SU-DHL-6 (cell line): ENCODE measurements at regions not wholly inside any gene's neighbourhood (a gene's known extent, or its start where the extent isn't known, plus 50 kb on each side); places are given as distances from the start of the nearest gene placed in this dataset.

Experiments
- EZH2phosphoT487 ChIP-seq: fragments of 200-600 bp; sonication (generic), shearing (Covaris generic); conservative IDR thresholded peaks from 2 replicates; pipeline ENCODE4 v1.6.1; 2018; ENCODE audit warnings: mild to moderate bottlenecking, antibody characterized with exemption, low read length, moderate library complexity, mixed read lengths
- TF ChIP-seq, protein P1 (sequence below): fragments of 200-600 bp; sonication (generic); IDR thresholded peaks from one replicate; pipeline ENCODE4 v1.5.1; 2017; ENCODE audit warnings: antibody characterized with exemption, mild to moderate bottlenecking, low read length, moderate library complexity; ENCODE audit not compliant: insufficient read depth, poor library complexity, severe bottlenecking

GRCh38 chr10:36114141-36114540, 472.0 kb upstream of the FZD8 start:
- TF ChIP-seq, protein P1, sequence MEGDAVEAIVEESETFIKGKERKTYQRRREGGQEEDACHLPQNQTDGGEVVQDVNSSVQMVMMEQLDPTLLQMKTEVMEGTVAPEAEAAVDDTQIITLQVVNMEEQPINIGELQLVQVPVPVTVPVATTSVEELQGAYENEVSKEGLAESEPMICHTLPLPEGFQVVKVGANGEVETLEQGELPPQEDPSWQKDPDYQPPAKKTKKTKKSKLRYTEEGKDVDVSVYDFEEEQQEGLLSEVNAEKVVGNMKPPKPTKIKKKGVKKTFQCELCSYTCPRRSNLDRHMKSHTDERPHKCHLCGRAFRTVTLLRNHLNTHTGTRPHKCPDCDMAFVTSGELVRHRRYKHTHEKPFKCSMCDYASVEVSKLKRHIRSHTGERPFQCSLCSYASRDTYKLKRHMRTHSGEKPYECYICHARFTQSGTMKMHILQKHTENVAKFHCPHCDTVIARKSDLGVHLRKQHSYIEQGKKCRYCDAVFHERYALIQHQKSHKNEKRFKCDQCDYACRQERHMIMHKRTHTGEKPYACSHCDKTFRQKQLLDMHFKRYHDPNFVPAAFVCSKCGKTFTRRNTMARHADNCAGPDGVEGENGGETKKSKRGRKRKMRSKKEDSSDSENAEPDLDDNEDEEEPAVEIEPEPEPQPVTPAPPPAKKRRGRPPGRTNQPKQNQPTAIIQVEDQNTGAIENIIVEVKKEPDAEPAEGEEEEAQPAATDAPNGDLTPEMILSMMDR = no peak
- TF ChIP-seq EZH2phosphoT487 = no peak
